ENCODE measurements at regions not wholly inside any gene's neighbourhood (a gene's known extent, or its start where the extent isn't known, plus 50 kb on each side); places are given as distances from the start of the nearest gene placed in this dataset.

DNA sequence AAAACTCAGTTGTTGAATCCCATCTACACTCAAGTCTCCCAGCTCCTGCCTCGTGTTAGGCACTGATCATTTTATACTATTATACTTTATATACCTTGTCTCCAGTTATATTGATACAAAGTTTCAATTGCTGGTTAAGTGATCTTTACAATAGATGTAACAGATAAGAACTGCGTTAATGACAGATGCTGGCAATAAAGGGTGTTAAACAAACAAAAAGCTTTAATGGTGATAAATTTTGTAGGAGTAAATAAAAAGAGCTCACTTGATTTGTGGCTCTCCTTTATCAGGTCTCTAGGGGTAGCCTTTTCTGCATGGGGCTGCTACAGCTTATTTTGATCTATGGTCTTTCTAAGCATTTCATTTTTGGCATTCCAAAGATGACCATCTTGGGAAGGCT, 106.9 kb upstream of the GAREM1 start:
- TF ChIP-seq, protein P1, sequence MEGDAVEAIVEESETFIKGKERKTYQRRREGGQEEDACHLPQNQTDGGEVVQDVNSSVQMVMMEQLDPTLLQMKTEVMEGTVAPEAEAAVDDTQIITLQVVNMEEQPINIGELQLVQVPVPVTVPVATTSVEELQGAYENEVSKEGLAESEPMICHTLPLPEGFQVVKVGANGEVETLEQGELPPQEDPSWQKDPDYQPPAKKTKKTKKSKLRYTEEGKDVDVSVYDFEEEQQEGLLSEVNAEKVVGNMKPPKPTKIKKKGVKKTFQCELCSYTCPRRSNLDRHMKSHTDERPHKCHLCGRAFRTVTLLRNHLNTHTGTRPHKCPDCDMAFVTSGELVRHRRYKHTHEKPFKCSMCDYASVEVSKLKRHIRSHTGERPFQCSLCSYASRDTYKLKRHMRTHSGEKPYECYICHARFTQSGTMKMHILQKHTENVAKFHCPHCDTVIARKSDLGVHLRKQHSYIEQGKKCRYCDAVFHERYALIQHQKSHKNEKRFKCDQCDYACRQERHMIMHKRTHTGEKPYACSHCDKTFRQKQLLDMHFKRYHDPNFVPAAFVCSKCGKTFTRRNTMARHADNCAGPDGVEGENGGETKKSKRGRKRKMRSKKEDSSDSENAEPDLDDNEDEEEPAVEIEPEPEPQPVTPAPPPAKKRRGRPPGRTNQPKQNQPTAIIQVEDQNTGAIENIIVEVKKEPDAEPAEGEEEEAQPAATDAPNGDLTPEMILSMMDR (IDR thresholded peaks at IDR 0.05), result no peak
- no peak for TF ChIP-seq POLR2A (IDR thresholded peaks at IDR 0.05)

Measured in esophagus squamous epithelium (tissue), 4 donors.